ENCODE measurements at regions not wholly inside any gene's neighbourhood (a gene's known extent, or its start where the extent isn't known, plus 50 kb on each side); places are given as distances from the start of the nearest gene placed in this dataset.
"Not testable (repeated sequence)": the region's sequence is repeated elsewhere in the genome, so short reads cannot be mapped to it uniquely, and the experiment has no call there.

DNA sequence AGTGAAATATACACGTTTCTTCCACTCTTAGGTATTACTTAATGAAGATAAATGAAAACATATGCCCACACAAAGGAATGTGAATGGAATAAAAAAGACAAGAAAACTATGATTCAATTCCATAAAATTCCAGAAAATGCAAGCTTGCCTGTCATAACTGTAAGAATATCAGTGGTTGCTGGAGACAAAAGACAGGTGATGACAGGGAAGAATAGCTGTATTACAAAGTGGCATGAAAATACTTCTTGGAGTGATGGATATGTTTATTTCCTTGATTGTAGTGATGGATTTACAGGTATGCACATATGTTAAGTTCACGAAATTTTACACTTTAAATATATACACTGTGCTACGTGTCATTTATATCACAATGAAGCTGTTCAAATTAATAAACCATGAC is 553.3 kb downstream of the HTR1A start:
- H3K9ac ChIP-seq (ENCODE audit: insufficient read length), result no peak overlapping the region
- TF ChIP-seq EZH2 (IDR thresholded peaks at IDR 0.05), result no peak
- TF ChIP-seq FOXP2 (optimal IDR thresholded peaks at IDR 0.05; ENCODE audit: control extremely low read depth, extremely low read length, insufficient read depth), result no peak
- TF ChIP-seq POLR2AphosphoS5 (IDR thresholded peaks at IDR 0.05; ENCODE audit: borderline replicate concordance, low read depth, low read length), result no peak
- H3K36me3 ChIP-seq (ENCODE audit: insufficient read depth, low read length), result no peaks in the 10 kb centered on the region
- DNase-seq (ENCODE audit: low read depth, low spot score), result no peak
- H3K4me3 ChIP-seq, result no peak overlapping the region
- no peaks in the 10 kb centered on the region for H3K9me3 ChIP-seq (ENCODE audit: low read depth, low read length)
- no peak overlapping the region for H3K27ac ChIP-seq

DNA sequence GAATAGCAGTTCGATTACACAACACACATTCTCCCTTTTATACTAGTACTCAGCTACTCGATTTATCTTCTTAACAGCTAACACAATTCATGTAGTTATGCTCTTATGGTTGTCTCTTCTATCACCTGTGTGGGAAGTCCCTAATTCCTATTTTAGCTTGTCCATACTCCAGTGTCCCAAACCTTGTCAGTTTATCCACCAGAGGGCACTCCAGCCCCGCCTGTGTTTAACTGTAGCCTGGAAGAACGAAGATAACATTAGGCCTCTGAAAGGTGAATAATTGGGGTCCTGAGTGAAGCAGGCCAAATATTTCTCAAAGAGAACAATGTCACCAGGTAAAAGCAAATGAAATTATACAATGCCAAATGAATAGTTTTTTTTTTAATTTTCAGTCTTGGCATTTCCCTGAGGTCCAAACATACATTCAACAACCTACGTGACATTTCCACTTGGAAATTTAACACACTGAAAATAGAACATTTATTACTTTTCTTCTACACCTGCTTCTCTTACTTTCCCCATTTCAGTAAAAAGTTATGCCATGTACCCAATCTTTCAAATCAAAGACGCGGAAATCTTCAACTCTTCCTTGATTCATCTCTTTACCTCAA is 560.7 kb downstream of the HTR1A start:
- Histone ChIP-seq H3K36me3 (ENCODE audit: insufficient read depth, low read length) (no peaks in the 10 kb centered on the region), H3K9ac (ENCODE audit: insufficient read length) (no peak overlapping the region), H3K4me3 (no peak overlapping the region), H3K9me3 (ENCODE audit: low read depth, low read length) (no peaks in the 10 kb centered on the region), H3K27ac (no peak overlapping the region)
- TF ChIP-seq FOXP2 (optimal IDR thresholded peaks at IDR 0.05; ENCODE audit: control extremely low read depth, extremely low read length, insufficient read depth), result no peak
- no peak for TF ChIP-seq EZH2 (IDR thresholded peaks at IDR 0.05)
- TF ChIP-seq POLR2AphosphoS5 (IDR thresholded peaks at IDR 0.05; ENCODE audit: borderline replicate concordance, low read depth, low read length), result no peak
- peak; percentile 1 for DNase-seq (ENCODE audit: low read depth, low spot score)

DNA sequence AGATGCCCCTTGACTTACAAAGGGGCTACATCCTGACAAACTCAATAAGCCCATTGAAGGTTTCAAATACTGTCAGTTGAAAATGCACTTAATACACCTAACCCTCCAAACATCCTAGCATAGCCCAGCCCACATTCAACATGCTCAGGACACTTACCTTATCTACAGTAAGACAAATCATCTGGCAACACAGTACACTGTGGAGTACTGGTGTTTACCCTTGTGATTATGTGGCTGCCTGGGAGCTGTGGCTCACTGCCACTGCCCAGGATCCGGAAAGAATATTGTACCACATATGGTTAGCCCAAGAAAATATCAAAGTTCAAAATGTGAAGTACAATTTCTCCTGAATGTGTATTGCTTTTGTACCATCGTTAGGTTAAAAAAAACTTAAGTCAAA is 562.2 kb downstream of the HTR1A start:
- Histone ChIP-seq H3K4me3 (no peak overlapping the region), H3K36me3 (ENCODE audit: insufficient read depth, low read length) (no peaks in the 10 kb centered on the region), H3K9me3 (ENCODE audit: low read depth, low read length) (no peaks in the 10 kb centered on the region), H3K9ac (ENCODE audit: insufficient read length) (no peak overlapping the region), H3K27ac (no peak overlapping the region)
- TF ChIP-seq EZH2 (IDR thresholded peaks at IDR 0.05) (no peak), FOXP2 (optimal IDR thresholded peaks at IDR 0.05; ENCODE audit: control extremely low read depth, extremely low read length, insufficient read depth) (no peak), POLR2AphosphoS5 (IDR thresholded peaks at IDR 0.05; ENCODE audit: borderline replicate concordance, low read depth, low read length) (no peak)
- no peak for DNase-seq (ENCODE audit: low read depth, low spot score)

DNA sequence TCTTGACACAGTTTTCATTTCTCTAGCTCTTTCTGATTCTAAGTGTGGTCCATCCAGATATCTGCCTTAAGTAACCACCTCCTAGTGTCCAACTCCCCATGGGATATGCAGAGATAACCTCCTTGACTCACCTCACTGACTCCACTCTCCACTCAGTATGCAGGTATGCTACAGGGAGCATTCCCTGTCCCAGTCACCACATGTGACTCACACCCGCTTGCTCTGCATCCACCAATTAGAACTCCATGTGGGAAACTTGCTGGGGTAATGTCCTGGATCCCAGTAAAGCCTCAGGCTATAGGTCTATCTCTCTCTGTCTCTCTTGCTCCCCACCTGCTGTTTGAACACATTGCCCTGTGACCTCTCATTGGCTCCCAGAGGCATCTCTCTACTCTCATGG is 563.9 kb downstream of the HTR1A start:
- Histone ChIP-seq H3K4me3 (no peak overlapping the region), H3K9ac (ENCODE audit: insufficient read length) (no peak overlapping the region), H3K9me3 (ENCODE audit: low read depth, low read length) (no peaks in the 10 kb centered on the region), H3K36me3 (ENCODE audit: insufficient read depth, low read length) (no peaks in the 10 kb centered on the region), H3K27ac (no peak overlapping the region)
- no peak for DNase-seq (ENCODE audit: low read depth, low spot score)
- TF ChIP-seq POLR2AphosphoS5 (IDR thresholded peaks at IDR 0.05; ENCODE audit: borderline replicate concordance, low read depth, low read length) (no peak), FOXP2 (optimal IDR thresholded peaks at IDR 0.05; ENCODE audit: control extremely low read depth, extremely low read length, insufficient read depth) (no peak), EZH2 (IDR thresholded peaks at IDR 0.05) (no peak)

DNA sequence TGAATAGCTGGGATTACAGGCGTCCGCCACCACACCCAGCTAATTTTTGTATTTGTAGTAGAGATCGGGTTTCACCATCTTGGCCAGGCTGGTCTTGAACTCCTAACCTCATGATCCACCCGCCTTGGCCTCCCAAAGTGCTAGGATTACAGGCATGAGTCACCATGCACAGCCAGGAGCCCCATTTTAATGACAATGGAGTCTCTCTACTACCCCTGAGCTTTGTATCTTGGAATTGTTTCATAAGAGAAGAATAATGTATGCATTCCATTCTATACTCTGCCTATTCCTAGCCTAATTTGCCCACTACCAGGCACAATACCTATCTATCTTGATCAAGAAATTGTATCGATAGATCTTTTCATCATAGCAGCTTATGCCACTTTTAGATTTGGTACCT is 574.1 kb downstream of the HTR1A start:
- not testable (repeated sequence) for H3K9ac ChIP-seq (ENCODE audit: insufficient read length); H3K27ac ChIP-seq; H3K4me3 ChIP-seq; H3K9me3 ChIP-seq (ENCODE audit: low read depth, low read length); DNase-seq (ENCODE audit: low read depth, low spot score); H3K36me3 ChIP-seq (ENCODE audit: insufficient read depth, low read length)

DNA sequence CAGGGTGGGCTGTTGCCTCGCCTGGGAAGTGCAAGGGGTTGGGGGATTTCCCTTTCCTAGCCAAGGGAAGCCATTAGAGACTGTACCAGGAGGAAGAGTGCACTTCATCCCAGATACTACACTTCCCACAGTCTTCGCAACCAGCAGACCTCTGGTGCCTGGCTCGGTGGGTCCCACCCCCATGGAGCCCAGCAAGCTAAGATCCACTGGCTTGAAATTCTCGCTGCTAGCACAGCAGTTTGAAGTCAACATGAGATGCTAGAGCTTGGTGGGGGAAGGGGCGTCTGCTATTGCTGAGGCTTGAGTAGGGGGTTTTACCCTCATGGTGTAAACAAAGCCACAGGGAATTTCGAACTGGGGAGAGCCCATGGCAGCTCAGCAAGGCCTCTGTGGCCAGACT is 586.4 kb downstream of the HTR1A start:
- H3K4me3 ChIP-seq, result no peak overlapping the region
- H3K9me3 ChIP-seq (ENCODE audit: low read depth, low read length), result no peaks in the 10 kb centered on the region
- no peak overlapping the region for H3K27ac ChIP-seq
- no peaks in the 10 kb centered on the region for H3K36me3 ChIP-seq (ENCODE audit: insufficient read depth, low read length)
- TF ChIP-seq POLR2AphosphoS5 (IDR thresholded peaks at IDR 0.05; ENCODE audit: borderline replicate concordance, low read depth, low read length), result no peak
- no peak for TF ChIP-seq FOXP2 (optimal IDR thresholded peaks at IDR 0.05; ENCODE audit: control extremely low read depth, extremely low read length, insufficient read depth)
- no peak for TF ChIP-seq EZH2 (IDR thresholded peaks at IDR 0.05)
- H3K9ac ChIP-seq (ENCODE audit: insufficient read length), result no peak overlapping the region
- DNase-seq (ENCODE audit: low read depth, low spot score), result no peak

DNA sequence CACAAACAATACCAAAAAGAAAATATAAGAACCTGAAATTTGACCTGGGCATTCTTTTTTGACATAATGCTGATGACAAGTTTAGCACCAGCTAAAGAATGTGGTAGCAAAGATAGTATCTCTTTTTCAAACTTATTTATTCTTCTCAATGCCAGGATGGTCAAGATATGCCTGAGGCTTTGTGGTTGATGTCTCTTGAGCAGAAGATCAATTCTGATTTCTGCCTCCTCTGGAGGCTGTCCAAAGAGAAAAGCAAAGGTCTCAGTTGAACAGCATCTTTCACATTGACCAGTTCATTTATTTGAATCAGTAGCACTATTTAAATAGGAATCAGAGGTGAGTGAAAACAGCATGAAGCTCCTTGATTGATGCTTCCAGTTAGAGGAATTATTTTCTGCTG is 588.2 kb downstream of the HTR1A start:
- Histone ChIP-seq H3K27ac (no peak overlapping the region), H3K9me3 (ENCODE audit: low read depth, low read length) (no peaks in the 10 kb centered on the region), H3K9ac (ENCODE audit: insufficient read length) (no peak overlapping the region), H3K36me3 (ENCODE audit: insufficient read depth, low read length) (no peaks in the 10 kb centered on the region), H3K4me3 (no peak overlapping the region)
- TF ChIP-seq FOXP2 (optimal IDR thresholded peaks at IDR 0.05; ENCODE audit: control extremely low read depth, extremely low read length, insufficient read depth) (no peak), POLR2AphosphoS5 (IDR thresholded peaks at IDR 0.05; ENCODE audit: borderline replicate concordance, low read depth, low read length) (no peak), EZH2 (IDR thresholded peaks at IDR 0.05) (no peak)
- no peak for DNase-seq (ENCODE audit: low read depth, low spot score)

DNA sequence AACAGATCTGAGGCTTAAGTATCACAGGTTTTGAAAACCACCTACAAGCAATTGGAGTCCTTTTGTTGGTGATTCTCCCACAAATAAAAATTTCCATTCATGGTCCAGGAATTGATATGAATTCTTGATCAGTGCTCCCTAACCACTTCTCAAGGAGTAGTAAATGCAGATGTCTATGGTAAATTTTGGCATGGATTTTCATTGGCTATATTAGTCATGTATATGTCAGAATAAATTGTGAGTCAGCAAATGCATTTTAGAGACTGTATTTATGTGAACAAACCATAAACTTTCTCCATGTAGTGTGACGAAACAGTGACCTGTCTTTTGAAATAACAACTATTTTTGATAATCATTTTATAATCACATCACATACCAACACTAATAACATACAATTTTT is 611.1 kb downstream of the HTR1A start:
- Histone ChIP-seq H3K9me3 (ENCODE audit: low read depth, low read length) (no peaks in the 10 kb centered on the region), H3K36me3 (ENCODE audit: insufficient read depth, low read length) (no peaks in the 10 kb centered on the region), H3K4me3 (no peak overlapping the region), H3K9ac (ENCODE audit: insufficient read length) (no peak overlapping the region), H3K27ac (no peak overlapping the region)
- DNase-seq (ENCODE audit: low read depth, low spot score), result no peak
- TF ChIP-seq POLR2AphosphoS5 (IDR thresholded peaks at IDR 0.05; ENCODE audit: borderline replicate concordance, low read depth, low read length) (no peak), EZH2 (IDR thresholded peaks at IDR 0.05) (no peak)

DNA sequence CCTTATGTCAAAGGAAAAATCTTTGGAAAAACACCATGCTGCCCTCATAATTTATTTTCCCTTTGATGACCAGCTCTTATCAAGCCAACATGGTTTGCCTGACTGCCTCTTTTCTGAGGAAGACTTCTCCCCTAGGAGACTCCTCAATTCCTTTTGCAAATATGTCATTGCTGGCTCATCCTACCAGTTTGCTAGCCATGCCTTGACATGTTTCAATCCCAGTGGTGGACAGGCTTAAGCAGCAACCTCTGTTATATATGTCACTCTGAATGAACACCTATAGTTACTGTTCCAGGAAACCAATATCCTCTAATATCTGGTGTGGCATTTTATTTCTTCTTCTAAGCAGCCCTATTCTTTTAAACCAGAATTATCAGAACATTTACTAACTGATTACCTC is 615.8 kb downstream of the HTR1A start:
- no peak overlapping the region for H3K9ac ChIP-seq (ENCODE audit: insufficient read length)
- TF ChIP-seq POLR2AphosphoS5 (IDR thresholded peaks at IDR 0.05; ENCODE audit: borderline replicate concordance, low read depth, low read length) (no peak), FOXP2 (optimal IDR thresholded peaks at IDR 0.05; ENCODE audit: control extremely low read depth, extremely low read length, insufficient read depth) (no peak), EZH2 (IDR thresholded peaks at IDR 0.05) (no peak)
- H3K36me3 ChIP-seq (ENCODE audit: insufficient read depth, low read length), result no peaks in the 10 kb centered on the region
- DNase-seq (ENCODE audit: low read depth, low spot score), result no peak
- no peak overlapping the region for H3K27ac ChIP-seq
- no peaks in the 10 kb centered on the region for H3K9me3 ChIP-seq (ENCODE audit: low read depth, low read length)
- no peak overlapping the region for H3K4me3 ChIP-seq

Data from SK-N-MC (cell line).